GM18520 (cell line): ENCODE measurements at regions not wholly inside any gene's neighbourhood (a gene's known extent, or its start where the extent isn't known, plus 50 kb on each side); places are given as distances from the start of the nearest gene placed in this dataset.

Source experiments
- ATAC-seq: cut with Tn5 transposase; IDR thresholded peaks from one replicate; pipeline ENCODE4 v1.9.1; 2021; ENCODE audit not compliant: unreplicated experiment

- ATAC-seq = no peak
These were observed 69.4 kb upstream of the CD96 start for GRCh38 chr3:111472556-111472955.

DNA sequence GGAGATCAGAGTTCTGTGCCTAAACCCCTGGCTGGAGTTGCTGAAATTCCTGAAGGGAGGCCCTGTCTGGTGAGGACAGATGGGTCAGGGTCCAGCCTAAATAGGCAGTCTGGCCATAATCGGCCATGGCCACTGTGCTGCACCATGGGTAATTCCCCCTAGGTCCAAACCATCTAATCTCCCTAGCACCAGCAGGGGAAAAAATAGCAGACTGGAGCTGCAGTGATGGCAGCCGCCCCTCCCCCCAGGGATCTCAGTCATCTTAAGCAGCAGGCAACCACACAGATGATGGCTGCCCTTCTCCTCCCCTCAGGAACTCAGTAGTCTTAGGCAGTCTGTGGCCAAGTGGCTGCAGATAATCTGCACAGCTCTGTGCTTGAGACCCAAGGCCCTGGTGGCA is 68.4 kb upstream of the CD96 start:
- no peak for ATAC-seq

- no peak for ATAC-seq
These were observed 65.3 kb upstream of the CD96 start for GRCh38 chr3:111476701-111477100.

GRCh38 chr3:111480091-111480490 is 61.9 kb upstream of the CD96 start:
- ATAC-seq = no peak

DNA sequence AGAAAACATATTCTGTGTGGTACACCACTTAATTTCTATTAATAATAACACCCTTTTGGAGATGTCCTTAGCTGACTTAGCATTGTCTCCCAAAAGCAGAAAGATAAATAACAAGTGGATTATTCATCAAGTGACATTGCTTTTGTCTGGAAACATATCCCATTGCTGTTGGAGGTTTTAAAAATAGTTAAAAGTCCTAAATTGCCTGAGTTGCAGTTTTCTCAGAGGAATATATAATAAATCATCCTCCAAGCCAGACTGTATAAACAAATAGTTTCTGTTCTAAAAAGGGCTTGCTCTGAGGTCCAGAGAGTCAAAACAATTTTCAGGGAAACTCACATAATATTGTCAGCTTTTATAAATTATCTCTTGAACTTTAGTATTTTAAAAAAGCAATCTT is 60.4 kb upstream of the CD96 start:
- ATAC-seq = no peak

DNA sequence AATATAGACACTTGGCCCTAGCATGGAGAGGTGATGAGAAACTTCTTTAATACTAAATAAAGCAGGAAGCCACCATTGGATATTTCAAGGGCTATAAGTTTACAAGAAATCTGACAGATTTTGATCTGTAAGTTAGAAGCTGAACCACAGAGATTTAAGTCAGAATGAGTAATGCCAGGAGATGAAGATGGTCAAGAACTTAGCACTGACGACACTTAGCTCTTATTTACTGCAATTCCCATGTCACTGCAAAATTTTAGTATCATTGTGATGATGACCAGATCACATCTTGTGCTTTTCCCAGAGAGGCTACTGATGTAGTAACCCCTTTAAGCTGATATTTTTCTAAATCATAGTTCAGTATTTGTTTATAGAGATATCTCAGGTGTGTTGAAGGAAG is 59.4 kb upstream of the CD96 start:
- ATAC-seq = no peak

DNA sequence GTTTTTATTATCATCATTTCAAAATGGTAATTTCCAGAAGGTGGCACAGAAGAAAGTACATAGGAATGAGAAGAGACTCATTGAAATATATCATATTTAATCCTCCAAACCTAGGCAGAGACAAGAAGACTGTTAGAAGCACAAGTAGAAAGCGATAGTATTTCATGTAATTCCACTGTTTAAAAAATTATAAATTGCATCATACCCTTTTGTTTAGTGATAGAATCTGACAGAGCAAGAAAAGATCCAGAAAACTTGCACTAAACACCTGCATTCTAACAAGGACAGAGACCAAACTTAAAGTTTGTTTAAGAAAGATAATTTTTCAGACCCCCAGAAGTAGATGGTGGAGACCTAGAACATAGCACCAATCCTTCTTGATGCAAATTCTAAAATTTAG is 56.9 kb upstream of the CD96 start:
- ATAC-seq = no peak
